GM12891 (cell line): ENCODE measurements at regions not wholly inside any gene's neighbourhood (a gene's known extent, or its start where the extent isn't known, plus 50 kb on each side); places are given as distances from the start of the nearest gene placed in this dataset.

Experiments used
- POLR2A ChIP-seq: IDR thresholded peaks from 2 replicates; pipeline ENCODE4 v1.6.1; 2011; ENCODE audit warnings: low read depth, low read length, control low read depth
- POLR2AphosphoS5 ChIP-seq: IDR thresholded peaks from 2 replicates; pipeline ENCODE4 v1.6.1; 2011; ENCODE audit warnings: low read depth, low read length, control low read depth
- SPI1 ChIP-seq: IDR thresholded peaks from 2 replicates; pipeline ENCODE4 v1.6.1; 2011; ENCODE audit warnings: low read depth, low read length, control low read depth
- TAF1 ChIP-seq: IDR thresholded peaks from 2 replicates; pipeline ENCODE4 v1.6.1; 2011; ENCODE audit warnings: low read depth, low read length, control low read depth

- TF ChIP-seq POLR2AphosphoS5 (no peak), POLR2A (no peak), TAF1 (no peak), SPI1 (no peak)
Observed at GRCh38 chr4:176538217-176538925, 218.6 kb downstream of the SPCS3 start.
